ENCODE measurements at regions not wholly inside any gene's neighbourhood (a gene's known extent, or its start where the extent isn't known, plus 50 kb on each side); places are given as distances from the start of the nearest gene placed in this dataset.

DNA sequence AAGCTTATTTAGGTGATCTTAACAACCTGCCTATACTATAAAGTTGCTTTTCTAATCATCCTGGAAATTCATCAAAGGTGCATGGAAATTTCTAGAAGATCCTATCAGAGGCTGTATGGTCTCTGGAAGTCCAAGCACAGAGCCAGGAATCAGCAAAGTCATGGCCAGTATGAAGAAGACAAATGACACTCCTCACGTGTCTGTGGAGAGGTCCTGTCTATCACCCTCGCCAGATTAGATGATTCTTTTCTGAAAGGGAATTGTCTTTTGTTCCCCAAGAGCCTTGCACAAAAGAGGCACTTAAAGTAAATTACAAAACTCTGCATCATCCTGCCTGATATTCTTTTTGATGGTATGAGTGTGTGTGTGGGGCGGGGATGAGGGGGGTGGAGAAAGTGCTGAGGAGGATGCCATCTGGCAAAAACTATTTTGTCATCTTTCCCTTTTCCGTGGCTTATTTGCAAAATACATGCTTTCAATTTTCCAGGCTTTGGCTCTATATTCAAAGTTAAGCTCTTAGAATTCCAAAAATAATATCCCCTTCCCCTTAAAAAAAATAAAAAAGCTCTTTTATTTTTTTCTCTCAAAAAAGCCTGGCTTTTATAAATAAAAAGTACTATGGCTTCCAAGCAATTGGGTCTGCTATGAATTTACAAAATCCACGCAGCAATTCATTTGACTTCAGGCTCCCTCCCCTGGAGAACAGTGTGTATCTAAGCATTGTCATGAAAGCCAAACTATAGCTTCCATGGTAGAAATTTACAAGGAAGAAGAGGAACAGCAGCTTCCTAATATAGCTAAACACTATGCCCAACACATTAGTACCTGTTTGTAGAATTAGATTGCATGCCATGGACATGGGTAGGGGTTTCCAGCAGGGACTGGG is 185.2 kb upstream of the ARG1 start:
- 60% methylated on average over 1 of the region's 5 CpGs for WGBS (ENCODE audit: insufficient coverage)
- intact Hi-C loops (cut with micrococcal nuclease) = no loop called here
- no peak overlapping the region for H3K4me3 Mint-ChIP-seq
- no peaks in the 10 kb centered on the region for H4K20me1 ChIP-seq (ENCODE audit: control insufficient read depth, insufficient read depth, low read length, poor library complexity, severe bottlenecking)
- ATAC-seq (ENCODE audit: low read depth) (no peak), DNase-seq (no peak)
- no peak overlapping the region for H3K4me3 ChIP-seq (ENCODE audit: control extremely low read depth in 1 of 5, extremely low read depth in 1 of 5, insufficient read depth in 1 of 5, low read depth in 2 of 5, low read length in 4 of 5)
- no peaks in the 10 kb centered on the region for H3K36me3 ChIP-seq (replicated peaks in 1 of 2; ENCODE audit: control extremely low read depth in 1 of 2, control insufficient read depth in 1 of 2, extremely low read depth in 1 of 2, insufficient read depth in 2 of 2, low read length in 1 of 2)
- no peaks in the 10 kb centered on the region for H3K79me2 ChIP-seq (ENCODE audit: control insufficient read depth, insufficient read depth, low read length)
- H3K9me3 Mint-ChIP-seq (ENCODE audit: insufficient read depth) = no peaks in the 10 kb centered on the region
- H3K27me3 Mint-ChIP-seq = peaks cover 15% of the 10 kb centered on the region
- CTCF ChIA-PET = interaction anchor here (0.9 kb wide), 1 partner anchor 503 kb away, joined by 3 read pairs; no protein-coding TSS in a partner anchor
- H3K4me1 Mint-ChIP-seq = no peaks in the 10 kb centered on the region
- H3K27me3 ChIP-seq (replicated peaks in 1 of 4; ENCODE audit: control extremely low read depth in 1 of 4, control insufficient read depth in 3 of 4, insufficient read depth in 4 of 4, low read length in 3 of 4) = no peaks in the 10 kb centered on the region
- no peak overlapping the region for H2AFZ ChIP-seq (ENCODE audit: insufficient read depth, low read depth, low read length, poor library complexity, severe bottlenecking)
- no peak overlapping the region for H3K4me2 ChIP-seq (replicated peaks; ENCODE audit: low read depth, low read length, poor library complexity, severe bottlenecking)
- POLR2A ChIA-PET = no interaction called here
- TF ChIP-seq, protein P1, sequence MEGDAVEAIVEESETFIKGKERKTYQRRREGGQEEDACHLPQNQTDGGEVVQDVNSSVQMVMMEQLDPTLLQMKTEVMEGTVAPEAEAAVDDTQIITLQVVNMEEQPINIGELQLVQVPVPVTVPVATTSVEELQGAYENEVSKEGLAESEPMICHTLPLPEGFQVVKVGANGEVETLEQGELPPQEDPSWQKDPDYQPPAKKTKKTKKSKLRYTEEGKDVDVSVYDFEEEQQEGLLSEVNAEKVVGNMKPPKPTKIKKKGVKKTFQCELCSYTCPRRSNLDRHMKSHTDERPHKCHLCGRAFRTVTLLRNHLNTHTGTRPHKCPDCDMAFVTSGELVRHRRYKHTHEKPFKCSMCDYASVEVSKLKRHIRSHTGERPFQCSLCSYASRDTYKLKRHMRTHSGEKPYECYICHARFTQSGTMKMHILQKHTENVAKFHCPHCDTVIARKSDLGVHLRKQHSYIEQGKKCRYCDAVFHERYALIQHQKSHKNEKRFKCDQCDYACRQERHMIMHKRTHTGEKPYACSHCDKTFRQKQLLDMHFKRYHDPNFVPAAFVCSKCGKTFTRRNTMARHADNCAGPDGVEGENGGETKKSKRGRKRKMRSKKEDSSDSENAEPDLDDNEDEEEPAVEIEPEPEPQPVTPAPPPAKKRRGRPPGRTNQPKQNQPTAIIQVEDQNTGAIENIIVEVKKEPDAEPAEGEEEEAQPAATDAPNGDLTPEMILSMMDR (IDR thresholded peaks at IDR 0.05) = no peak
- TF ChIP-seq EZH2 (IDR thresholded peaks at IDR 0.05; ENCODE audit: borderline replicate concordance, insufficient read depth, low read depth, low read length, poor library complexity, severe bottlenecking) = no peak
- no peak overlapping the region for H3K27ac Mint-ChIP-seq
- no peak overlapping the region for H3K9ac ChIP-seq (ENCODE audit: low read length)
- H3K4me1 ChIP-seq (ENCODE audit: control insufficient read depth in 2 of 2, insufficient read depth in 2 of 2, low read length in 2 of 2) = no peaks in the 10 kb centered on the region
- H3K27ac ChIP-seq (ENCODE audit: low read length in 2 of 2) = no peak overlapping the region
- H3K9me3 ChIP-seq (ENCODE audit: control extremely low read depth in 1 of 3, control insufficient read depth in 2 of 3, insufficient read depth in 1 of 3, low read length in 2 of 3) = no peaks in the 10 kb centered on the region

DNA sequence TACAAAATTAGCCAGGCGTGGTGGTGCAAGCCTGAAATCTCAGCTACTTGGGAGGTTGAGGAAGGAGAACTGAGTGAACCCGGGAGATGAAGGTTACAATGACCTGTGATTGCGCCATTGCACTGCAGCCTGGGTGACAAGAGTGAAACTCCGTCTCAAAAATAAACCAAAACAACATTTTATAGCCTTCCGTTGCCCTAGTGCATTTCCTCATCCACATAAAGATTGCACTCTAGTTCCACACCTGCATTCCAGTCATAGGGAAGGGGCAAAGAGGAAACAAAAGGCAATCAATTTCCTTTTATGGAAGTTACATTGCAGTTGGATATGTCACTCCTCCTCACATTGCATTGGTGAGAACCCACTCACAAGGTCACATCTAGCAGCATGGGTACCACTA is 182.7 kb upstream of the ARG1 start:
- ATAC-seq (ENCODE audit: low read depth) = no peak
- Mint-ChIP-seq H3K4me3 (no peak overlapping the region), H3K4me1 (no peaks in the 10 kb centered on the region), H3K9me3 (ENCODE audit: insufficient read depth) (peaks cover 4% of the 10 kb centered on the region), H3K27me3 (peaks cover 9% of the 10 kb centered on the region), H3K27ac (no peak overlapping the region)
- no peak overlapping the region for H3K9ac ChIP-seq (ENCODE audit: low read length)
- no peaks in the 10 kb centered on the region for H3K36me3 ChIP-seq (replicated peaks in 1 of 2; ENCODE audit: control extremely low read depth in 1 of 2, control insufficient read depth in 1 of 2, extremely low read depth in 1 of 2, insufficient read depth in 2 of 2, low read length in 1 of 2)
- POLR2A ChIA-PET = no interaction called here
- DNase-seq = no peak
- H3K27ac ChIP-seq (ENCODE audit: low read length in 2 of 2) = no peak overlapping the region
- intact Hi-C loops (cut with micrococcal nuclease) = no loop called here
- no peaks in the 10 kb centered on the region for H3K9me3 ChIP-seq (ENCODE audit: control extremely low read depth in 1 of 3, control insufficient read depth in 2 of 3, insufficient read depth in 1 of 3, low read length in 2 of 3)
- H3K79me2 ChIP-seq (ENCODE audit: control insufficient read depth, insufficient read depth, low read length) = no peaks in the 10 kb centered on the region
- H3K27me3 ChIP-seq (replicated peaks in 1 of 4; ENCODE audit: control extremely low read depth in 1 of 4, control insufficient read depth in 3 of 4, insufficient read depth in 4 of 4, low read length in 3 of 4) = no peaks in the 10 kb centered on the region
- no peak for TF ChIP-seq EZH2 (IDR thresholded peaks at IDR 0.05; ENCODE audit: borderline replicate concordance, insufficient read depth, low read depth, low read length, poor library complexity, severe bottlenecking)
- TF ChIP-seq, protein P1 (IDR thresholded peaks at IDR 0.05) = no peak
- WGBS (ENCODE audit: insufficient coverage) = 100% methylated on average over 1 of the region's 5 CpGs
- H3K4me1 ChIP-seq (ENCODE audit: control insufficient read depth in 2 of 2, insufficient read depth in 2 of 2, low read length in 2 of 2) = no peaks in the 10 kb centered on the region
- no peaks in the 10 kb centered on the region for H4K20me1 ChIP-seq (ENCODE audit: control insufficient read depth, insufficient read depth, low read length, poor library complexity, severe bottlenecking)
- CTCF ChIA-PET = no interaction called here
- H2AFZ ChIP-seq (ENCODE audit: insufficient read depth, low read depth, low read length, poor library complexity, severe bottlenecking) = no peak overlapping the region
- no peak overlapping the region for H3K4me3 ChIP-seq (ENCODE audit: control extremely low read depth in 1 of 5, extremely low read depth in 1 of 5, insufficient read depth in 1 of 5, low read depth in 2 of 5, low read length in 4 of 5)
- no peak overlapping the region for H3K4me2 ChIP-seq (replicated peaks; ENCODE audit: low read depth, low read length, poor library complexity, severe bottlenecking)

All from B cell (primary cell).